ENCODE measurements at regions not wholly inside any gene's neighbourhood (a gene's known extent, or its start where the extent isn't known, plus 50 kb on each side); places are given as distances from the start of the nearest gene placed in this dataset.

DNA sequence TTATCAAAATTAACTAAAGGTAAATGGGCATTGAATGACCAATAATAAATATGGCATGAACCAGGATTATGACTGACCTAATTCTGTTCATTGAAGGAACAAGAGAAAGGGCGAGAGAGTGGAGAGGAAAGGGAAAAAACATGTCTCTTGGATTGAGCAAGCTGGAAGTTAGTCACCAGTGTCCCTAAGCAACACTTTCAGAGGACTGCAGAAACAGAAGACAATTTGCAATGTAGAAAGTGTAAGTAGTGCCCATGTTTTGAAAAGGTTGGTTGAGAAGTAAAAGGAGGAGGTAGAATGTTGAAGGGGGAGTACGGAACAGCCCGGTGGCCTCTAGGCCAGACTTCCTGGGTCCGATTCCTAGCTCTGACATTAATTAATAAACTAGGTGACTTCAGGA lies 94.6 kb downstream of the FAS start:
- TF ChIP-seq CTCF (IDR thresholded peaks at IDR 0.05 in 8 of 11, conservative IDR thresholded peaks at IDR 0.05 in 3 of 11): no peak
- no peak for TF ChIP-seq POLR2A (IDR thresholded peaks at IDR 0.05)
- no peak for TF ChIP-seq POLR2AphosphoS5 (IDR thresholded peaks at IDR 0.05)

Data from spleen (tissue), 7 donors.